A673 (cell line): ENCODE measurements at regions not wholly inside any gene's neighbourhood (a gene's known extent, or its start where the extent isn't known, plus 50 kb on each side); places are given as distances from the start of the nearest gene placed in this dataset.

Source experiments
- BruUV-seq: library from RNA; stranded (reverse); fragments of 400-500 nt; replicated peaks from 2 replicates; lab custom pipeline; 2021; lab: Mats Ljungman, UMichigan
- CTCF ChIA-PET: fragments of 300-600 bp; sonication (Branson Sonifier 250); formaldehyde crosslinking; loops from one replicate; lab custom pipeline; 2022; ENCODE audit warnings: antibody characterized with exemption; lab: Charles Lee
- POLR2A ChIA-PET: fragments of 300-600 bp; sonication (Branson Sonifier 250); formaldehyde crosslinking; loops from one replicate; lab custom pipeline; 2022; ENCODE audit warnings: antibody characterized with exemption; ENCODE audit not compliant: low non-redundant PET; lab: Charles Lee
- DNase-seq: peaks from one replicate; pipeline ENCODE4 v3.0.0-alpha.2; 2015; ENCODE audit warnings: low spot score
- H3K27ac ChIP-seq: fragments of 200-600 bp; sonication (generic); 2 replicates; pipeline ENCODE4 v1.5.1; 2016; ENCODE audit warnings: mixed run types, low read depth, mild to moderate bottlenecking, mixed read lengths, antibody characterized with exemption, low read length; ENCODE audit not compliant: poor library complexity, severe bottlenecking
- H3K27me3 ChIP-seq: fragments of 200-600 bp; sonication (generic); replicated peaks from 2 replicates; pipeline ENCODE4 v1.6.1; 2017; ENCODE audit warnings: mixed run types, low read depth, mild to moderate bottlenecking, mixed read lengths, antibody characterized with exemption, low read length; ENCODE audit not compliant: insufficient read depth, poor library complexity
- H3K36me3 ChIP-seq: fragments of 200-600 bp; sonication (generic); 2 replicates; pipeline ENCODE4 v1.6.1; 2016; ENCODE audit warnings: mixed run types, mild to moderate bottlenecking, mixed read lengths, antibody characterized with exemption, low read length; ENCODE audit not compliant: insufficient read depth, poor library complexity, severe bottlenecking
- H3K4me1 ChIP-seq: fragments of 200-600 bp; sonication (generic); 2 replicates; pipeline ENCODE4 v1.6.1; 2017; ENCODE audit warnings: mixed run types, mild to moderate bottlenecking, mixed read lengths, antibody characterized with exemption, low read length; ENCODE audit not compliant: insufficient read depth, poor library complexity, severe bottlenecking
- H3K4me3 ChIP-seq: fragments of 200-600 bp; sonication (generic); 2 replicates; pipeline ENCODE4 v1.5.1; 2016; ENCODE audit warnings: low read depth, mixed run types, mild to moderate bottlenecking, mixed read lengths, low read length; ENCODE audit not compliant: poor library complexity, severe bottlenecking
- H3K9me3 ChIP-seq: fragments of 200-600 bp; sonication (generic); 2 replicates; pipeline ENCODE4 v1.6.1; 2016; ENCODE audit warnings: mixed run types, low read depth, mild to moderate bottlenecking, mixed read lengths, antibody characterized with exemption, low read length; ENCODE audit not compliant: poor library complexity, severe bottlenecking
- EZH2 ChIP-seq: fragments of 200-600 bp; sonication (generic); IDR thresholded peaks from 2 replicates; pipeline ENCODE4 v1.6.1; 2017; ENCODE audit warnings: borderline replicate concordance, low read depth, mild to moderate bottlenecking, mixed read lengths, antibody characterized with exemption, low read length; ENCODE audit not compliant: poor library complexity, severe bottlenecking
- intact Hi-C: fragments of 100-400 bp; cut with micrococcal nuclease; formaldehyde crosslinking; loops from one replicate; pipeline ENCODE4 v1.10.0; 2022; ENCODE audit not compliant: unreplicated experiment
- TF ChIP-seq, protein P1 (sequence below): fragments of 300-800, 200-600 bp; sonication (generic); conservative IDR thresholded peaks from 2 replicates; pipeline ENCODE4 v1.5.1; 2017; ENCODE audit warnings: low read depth, mild to moderate bottlenecking, antibody characterized with exemption, low read length, moderate library complexity, mixed read lengths

DNA sequence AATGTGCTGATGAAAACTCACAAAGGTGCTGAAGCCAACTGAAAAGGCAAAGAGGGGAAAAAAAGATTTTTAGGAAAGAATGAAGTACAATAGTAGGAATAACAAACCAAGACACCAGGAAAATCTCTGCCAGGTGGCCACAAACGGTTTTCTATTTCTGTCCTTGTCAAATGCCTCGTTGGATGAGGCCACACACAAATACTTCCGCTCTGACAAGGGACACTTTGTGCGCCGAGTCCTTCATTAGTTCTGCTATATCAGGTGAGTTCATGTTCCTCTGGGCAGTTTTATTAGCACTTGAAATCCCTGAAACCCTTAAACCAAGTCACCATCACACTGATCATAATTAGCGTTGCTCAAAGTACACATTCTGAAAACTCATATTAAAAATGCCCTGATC, 373.1 kb downstream of the VPS13C start:
- Histone ChIP-seq H3K27me3 (no peaks in the 10 kb centered on the region), H3K9me3 (no peaks in the 10 kb centered on the region), H3K4me3 (no peak overlapping the region), H3K27ac (no peak overlapping the region), H3K36me3 (no peaks in the 10 kb centered on the region), H3K4me1 (no peaks in the 10 kb centered on the region)
- no peak for DNase-seq
- ChIA-PET CTCF (no interaction called here), POLR2A (no interaction called here)
- TF ChIP-seq, protein P1, sequence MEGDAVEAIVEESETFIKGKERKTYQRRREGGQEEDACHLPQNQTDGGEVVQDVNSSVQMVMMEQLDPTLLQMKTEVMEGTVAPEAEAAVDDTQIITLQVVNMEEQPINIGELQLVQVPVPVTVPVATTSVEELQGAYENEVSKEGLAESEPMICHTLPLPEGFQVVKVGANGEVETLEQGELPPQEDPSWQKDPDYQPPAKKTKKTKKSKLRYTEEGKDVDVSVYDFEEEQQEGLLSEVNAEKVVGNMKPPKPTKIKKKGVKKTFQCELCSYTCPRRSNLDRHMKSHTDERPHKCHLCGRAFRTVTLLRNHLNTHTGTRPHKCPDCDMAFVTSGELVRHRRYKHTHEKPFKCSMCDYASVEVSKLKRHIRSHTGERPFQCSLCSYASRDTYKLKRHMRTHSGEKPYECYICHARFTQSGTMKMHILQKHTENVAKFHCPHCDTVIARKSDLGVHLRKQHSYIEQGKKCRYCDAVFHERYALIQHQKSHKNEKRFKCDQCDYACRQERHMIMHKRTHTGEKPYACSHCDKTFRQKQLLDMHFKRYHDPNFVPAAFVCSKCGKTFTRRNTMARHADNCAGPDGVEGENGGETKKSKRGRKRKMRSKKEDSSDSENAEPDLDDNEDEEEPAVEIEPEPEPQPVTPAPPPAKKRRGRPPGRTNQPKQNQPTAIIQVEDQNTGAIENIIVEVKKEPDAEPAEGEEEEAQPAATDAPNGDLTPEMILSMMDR = no peak
- no peak for TF ChIP-seq EZH2
- no TSS peak for BruUV-seq
- intact Hi-C loops = no loop called here

DNA sequence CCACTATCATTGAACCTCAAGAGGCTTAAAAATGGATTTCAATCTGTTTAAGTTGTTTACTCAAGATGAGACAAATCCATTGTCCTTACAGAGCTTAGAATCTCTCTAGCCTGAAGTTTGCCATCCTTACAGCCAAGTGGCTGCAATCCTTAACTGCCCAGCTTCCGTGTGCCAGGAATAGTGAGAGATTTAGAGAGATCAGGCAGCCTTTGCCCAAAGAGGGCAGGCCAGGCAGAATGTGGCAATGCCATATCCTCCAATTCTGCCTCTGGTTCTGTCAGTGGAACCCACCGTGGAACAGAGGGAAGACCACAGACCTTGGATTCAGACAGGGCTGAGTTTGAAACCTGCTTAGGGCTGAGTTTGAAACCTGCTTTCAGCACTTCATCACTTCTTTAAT, 374.3 kb downstream of the VPS13C start:
- CTCF ChIA-PET = interaction anchor here (0.6 to 1.2 kb wide), 2 partner anchors 148 to 154 kb away, joined by 4 to 7 read pairs; no protein-coding TSS in a partner anchor

DNA sequence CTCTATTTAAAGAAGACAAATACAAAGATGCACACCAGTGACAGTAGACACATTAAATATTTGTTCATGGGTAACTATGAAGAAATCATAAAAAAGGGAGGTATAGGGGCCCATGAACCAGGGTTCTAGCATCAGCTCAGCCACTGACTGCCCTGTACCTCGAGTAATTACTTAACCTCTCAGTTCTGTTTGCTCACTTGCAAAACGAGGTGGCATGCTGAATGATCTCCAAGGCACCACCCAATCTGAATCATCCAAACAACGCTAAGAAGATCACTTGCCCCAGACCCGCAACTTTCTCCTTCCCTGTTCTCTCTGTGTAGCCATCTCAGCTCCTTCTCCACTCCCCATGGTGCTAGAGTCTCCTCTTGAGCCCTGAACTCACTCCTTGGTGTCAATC, 374.7 kb downstream of the VPS13C start:
- CTCF ChIA-PET = interaction anchor here (0.6 to 1.2 kb wide), 2 partner anchors 149 to 154 kb away, joined by 4 to 7 read pairs; no protein-coding TSS in a partner anchor

More for the DNA sequence above, 374.3 kb downstream of the VPS13C start:
- Histone ChIP-seq H3K27me3 (no peaks in the 10 kb centered on the region), H3K36me3 (no peaks in the 10 kb centered on the region), H3K27ac (no peak overlapping the region), H3K4me3 (no peak overlapping the region), H3K4me1 (no peaks in the 10 kb centered on the region), H3K9me3 (no peaks in the 10 kb centered on the region)
- no TSS peak for BruUV-seq
- POLR2A ChIA-PET = no interaction called here
- intact Hi-C loops = no loop called here
- DNase-seq = no peak
- no peak for TF ChIP-seq EZH2
- TF ChIP-seq, protein P1 = no peak

More for the DNA sequence above, 374.7 kb downstream of the VPS13C start:
- POLR2A ChIA-PET = no interaction called here
- H3K27ac ChIP-seq = no peak overlapping the region
- H3K36me3 ChIP-seq = no peaks in the 10 kb centered on the region
- no peak for DNase-seq
- no peak overlapping the region for H3K4me3 ChIP-seq
- no peaks in the 10 kb centered on the region for H3K27me3 ChIP-seq
- H3K9me3 ChIP-seq = no peaks in the 10 kb centered on the region
- TF ChIP-seq EZH2 = no peak
- TF ChIP-seq, protein P1 = no peak
- no peaks in the 10 kb centered on the region for H3K4me1 ChIP-seq
- intact Hi-C loops = no loop called here
- no TSS peak for BruUV-seq
